Gastrocnemius medialis (tissue), 4 donors: ENCODE measurements at regions not wholly inside any gene's neighbourhood (a gene's known extent, or its start where the extent isn't known, plus 50 kb on each side); places are given as distances from the start of the nearest gene placed in this dataset.

Experiments used
- CTCF ChIP-seq, 5 experiments: fragments of 450-650 bp in 3 of 5; fragments of 200-600 bp in 2 of 5; sonication (generic) in 2 of 5; IDR thresholded peaks in 4 of 5; conservative IDR thresholded peaks in 1 of 5; 1 replicate in 4 of 5; 2 replicates in 1 of 5; pipeline ENCODE4 v1.5.1; 2016 to 2019; ENCODE audit warnings: antibody characterized with exemption in 5 of 5, mild to moderate bottlenecking in 3 of 5, moderate library complexity in 3 of 5
- POLR2A ChIP-seq, 2 donors: fragments of 450-650 bp; IDR thresholded peaks; one replicate each; pipeline ENCODE4 v1.6.1; 2017; ENCODE audit warnings: antibody characterized with exemption in 2 of 2, mild to moderate bottlenecking in 2 of 2, moderate library complexity in 2 of 2

GRCh38 chr2:12350821-12351220 is 365.9 kb upstream of the TRIB2 start:
- TF ChIP-seq CTCF (IDR thresholded peaks at IDR 0.05 in 4 of 5, conservative IDR thresholded peaks at IDR 0.05 in 1 of 5) = no peak
- TF ChIP-seq POLR2A (IDR thresholded peaks at IDR 0.05) = no peak
